HG03342 (cell line): ENCODE measurements at regions not wholly inside any gene's neighbourhood (a gene's known extent, or its start where the extent isn't known, plus 50 kb on each side); places are given as distances from the start of the nearest gene placed in this dataset.

Experiments used
- ATAC-seq: cut with Tn5 transposase; IDR thresholded peaks from one replicate; pipeline ENCODE4 v1.9.1; 2021; ENCODE audit warnings: mild to moderate bottlenecking, moderate library complexity; ENCODE audit not compliant: unreplicated experiment

DNA sequence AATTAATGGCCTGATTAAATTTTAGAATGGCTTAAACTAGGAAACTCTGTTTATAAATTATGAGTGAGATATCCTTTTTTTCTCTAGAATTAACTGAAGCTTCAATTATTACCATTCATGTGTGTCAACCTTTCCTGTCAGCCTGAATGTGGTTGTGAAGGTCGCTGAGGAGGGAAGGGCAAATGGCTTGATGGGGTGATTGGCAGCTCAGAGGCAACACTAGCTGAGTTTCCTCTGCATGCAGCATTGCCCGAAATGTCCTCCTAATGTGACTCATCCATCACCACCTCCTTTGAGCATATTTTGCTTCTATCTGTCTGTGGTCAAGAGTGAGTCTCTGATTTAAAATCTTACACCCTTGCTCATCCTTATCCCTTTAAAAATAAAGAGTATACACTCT is 281.9 kb downstream of the TENT4A start:
- ATAC-seq, result no peak

DNA sequence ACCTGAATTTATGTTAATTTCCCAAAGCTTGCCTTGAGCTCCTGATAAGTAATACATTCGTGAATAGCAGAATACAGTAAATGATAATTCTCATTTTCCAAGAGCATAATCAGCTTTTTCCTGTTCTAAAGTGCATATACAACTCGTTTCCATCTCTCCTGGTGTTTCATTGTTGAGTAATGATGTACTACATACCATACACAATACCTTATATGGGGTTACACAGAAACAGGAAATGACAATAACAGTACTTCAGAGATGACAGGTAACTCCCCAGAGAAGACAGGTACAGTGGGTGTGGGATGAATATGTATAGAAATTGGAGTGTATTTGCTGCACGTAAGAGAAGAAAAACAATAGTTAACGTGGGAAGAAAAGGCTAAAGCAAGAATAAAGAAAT is 287.1 kb downstream of the TENT4A start:
- no peak for ATAC-seq

DNA sequence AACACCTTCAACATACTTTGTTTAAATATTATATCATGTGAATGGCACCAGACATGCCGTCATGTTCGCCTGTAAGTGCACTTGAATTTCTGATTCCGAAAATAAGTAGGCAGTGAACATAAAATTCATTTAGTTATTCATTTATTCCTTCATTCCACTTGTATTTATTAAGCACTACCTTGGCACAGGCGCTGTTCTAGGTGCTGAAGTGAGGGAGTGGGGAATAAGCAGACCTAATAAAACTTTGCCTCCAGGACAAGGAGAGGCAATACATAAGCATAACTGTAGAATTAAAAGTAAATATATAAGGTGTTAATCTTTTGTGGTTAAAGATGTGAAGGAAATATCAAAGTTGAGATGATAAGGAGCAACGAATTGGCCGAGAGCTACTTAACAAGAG is 297.4 kb downstream of the TENT4A start:
- no peak for ATAC-seq

DNA sequence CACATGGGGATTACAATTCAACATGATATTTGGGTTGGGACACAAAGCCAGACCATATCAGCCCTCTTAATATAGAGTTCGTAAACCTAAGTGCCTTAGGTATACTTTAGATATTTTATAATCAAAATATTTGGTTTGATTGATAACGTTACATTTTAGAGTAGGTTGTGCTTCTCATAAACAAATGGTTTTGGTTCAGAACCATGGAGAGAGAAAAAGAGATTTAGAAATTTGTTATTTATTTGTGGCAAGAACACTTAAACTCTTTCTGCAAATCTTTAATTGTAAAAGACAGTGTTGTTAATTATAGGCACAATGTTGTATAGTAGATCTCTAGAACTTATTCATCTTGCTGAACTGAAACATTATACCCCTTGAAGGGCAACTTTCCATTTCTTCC is 298.8 kb downstream of the TENT4A start:
- no peak for ATAC-seq

DNA sequence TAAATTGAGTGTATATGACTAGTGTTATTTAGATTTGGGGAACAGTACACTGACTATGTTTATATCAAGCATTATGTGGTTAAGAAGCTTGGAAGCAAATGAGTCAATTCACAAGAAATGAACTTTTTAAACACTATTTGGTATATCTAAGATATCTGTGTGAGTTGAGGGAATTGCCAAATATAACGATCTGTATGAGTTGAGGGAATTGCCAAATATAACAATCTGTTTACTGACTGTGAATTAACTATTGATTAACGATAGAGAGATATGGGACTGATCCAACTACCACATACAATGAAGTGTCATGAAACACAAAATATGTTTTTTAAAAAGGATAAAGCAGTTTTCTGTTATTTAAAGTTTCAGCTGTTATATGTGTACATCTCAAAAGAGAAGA is 301.4 kb downstream of the TENT4A start:
- no peak for ATAC-seq

DNA sequence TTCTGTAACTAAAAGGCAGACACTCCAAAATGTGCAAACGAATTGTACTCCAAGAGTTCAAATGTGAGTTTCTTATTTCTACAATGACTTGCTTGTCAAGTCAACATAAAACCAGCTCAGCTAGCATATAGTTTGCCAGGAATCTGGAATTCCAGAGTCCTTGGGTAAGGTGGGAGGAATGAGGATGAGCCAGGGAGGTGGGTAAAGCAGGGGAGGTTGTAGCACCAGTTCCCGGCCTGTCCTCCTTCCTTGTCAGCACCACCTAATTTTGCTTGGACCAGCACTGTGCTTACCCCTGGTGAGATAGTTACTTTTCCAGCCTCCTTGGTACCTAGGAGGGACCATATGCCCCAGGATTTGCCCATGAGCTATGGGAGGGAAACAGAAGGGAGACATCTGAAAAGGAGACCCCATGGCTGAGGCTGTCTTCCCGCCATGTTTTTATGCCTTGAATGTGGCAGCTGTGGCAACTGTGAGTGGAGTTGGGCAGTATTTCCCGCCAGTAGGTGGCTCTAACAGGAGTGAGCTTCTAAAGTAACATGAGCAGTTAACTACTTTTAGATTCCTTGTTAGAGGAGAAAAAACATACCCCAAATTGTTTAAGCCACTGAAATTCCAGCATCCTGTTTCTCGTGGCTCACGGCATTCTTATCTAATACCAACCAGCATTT is 302.5 kb downstream of the TENT4A start:
- no peak for ATAC-seq

DNA sequence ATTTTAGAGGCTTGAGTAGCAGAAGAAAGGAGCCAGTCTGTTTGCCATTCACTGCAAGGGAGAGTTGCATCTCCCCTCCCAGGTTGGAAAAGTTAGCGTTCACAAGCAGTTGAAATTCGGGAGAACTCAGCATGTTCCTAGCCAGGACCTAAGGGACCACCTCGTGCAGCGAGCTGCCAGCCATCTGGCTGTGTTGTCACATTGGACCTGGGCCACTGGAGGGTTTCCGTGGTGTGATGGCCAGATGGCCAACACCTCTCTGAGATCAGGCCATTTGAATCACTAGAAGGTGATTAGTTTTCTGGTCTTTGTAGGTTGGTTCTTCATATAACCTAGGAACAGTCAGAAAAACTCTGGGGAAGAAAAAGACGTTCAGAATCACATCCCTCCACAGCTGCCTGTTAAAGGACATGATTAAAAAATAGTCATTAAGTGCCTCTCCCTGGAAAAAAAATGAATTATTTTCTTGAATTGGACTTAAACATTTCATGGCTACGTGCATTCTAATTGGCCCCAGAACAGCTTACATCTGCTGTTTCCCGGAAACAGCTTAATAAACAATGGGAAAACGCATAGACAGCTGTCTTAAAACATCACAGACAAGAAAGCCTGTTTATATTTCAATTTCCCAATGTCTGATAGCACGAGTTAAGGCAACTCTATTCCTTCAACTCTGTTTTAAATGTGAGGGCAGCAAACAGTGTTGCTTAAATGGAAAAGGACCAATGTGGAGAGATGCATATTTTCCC is 303.9 kb downstream of the TENT4A start:
- ATAC-seq, result no peak

DNA sequence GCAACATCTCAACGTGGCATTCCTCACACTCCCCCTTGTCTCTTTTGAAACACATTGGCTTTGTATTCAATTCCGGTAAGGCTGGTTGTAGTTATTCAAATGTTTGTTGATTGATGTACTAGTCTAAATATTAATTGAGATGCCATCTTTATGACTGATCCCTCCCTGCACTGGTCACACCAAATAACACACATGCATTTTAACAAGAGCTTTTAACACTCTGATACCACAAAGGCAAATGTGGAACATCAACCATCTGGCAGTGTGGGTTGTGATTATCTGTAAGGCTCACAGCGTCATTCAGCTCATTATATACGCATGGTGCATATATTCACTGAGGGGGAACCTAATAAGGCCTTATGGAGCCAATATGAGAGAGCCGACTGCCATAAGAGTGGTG is 305.0 kb downstream of the TENT4A start:
- ATAC-seq, result no peak

DNA sequence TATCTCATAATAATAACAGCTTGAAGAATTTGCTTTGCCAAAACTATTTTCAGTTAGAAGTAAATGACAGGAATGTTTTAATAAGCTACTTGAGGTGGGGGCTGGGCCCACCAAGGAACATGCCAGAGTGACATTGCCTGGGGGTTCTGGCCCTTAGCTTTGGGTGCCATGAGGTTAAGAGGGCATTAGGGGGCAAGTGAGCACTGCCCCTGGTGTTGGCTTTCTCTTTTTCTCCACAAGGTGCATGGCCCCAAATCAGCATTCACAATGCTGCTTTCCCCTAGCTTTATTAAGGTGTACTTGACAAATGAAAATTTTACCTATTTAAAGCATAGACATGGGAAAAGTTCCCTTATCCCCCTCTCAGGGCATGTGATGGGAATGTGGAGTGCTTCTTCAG is 305.4 kb downstream of the TENT4A start:
- no peak for ATAC-seq

DNA sequence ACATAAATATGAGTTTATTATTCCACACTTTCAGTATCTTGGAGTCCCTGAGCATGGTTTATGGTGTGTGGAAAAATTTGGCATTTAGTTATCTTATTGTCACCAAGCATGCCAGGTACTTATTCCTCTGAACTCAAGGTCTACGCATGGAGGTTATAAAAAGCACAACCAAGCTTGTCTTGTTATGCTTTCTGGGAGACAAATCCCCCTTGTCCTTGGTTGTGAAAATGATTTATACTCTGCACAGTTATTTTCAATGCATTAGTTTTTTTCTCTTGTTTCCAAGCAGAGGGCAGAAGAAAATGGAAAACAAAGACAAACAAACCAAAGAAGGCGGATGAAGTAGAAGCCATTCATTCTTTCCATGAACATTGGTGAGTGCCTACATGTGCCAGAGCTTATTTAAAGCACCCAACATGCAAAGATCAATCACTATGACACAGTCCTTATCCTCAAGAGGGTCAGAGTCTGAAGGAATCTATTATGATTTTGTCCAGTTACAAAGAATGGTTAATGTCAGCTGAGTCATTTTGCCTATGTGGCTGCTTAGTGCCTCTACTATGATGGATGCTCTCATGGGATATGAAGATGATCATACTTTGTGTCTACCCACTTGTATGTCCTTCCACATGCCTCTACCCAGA is 323.1 kb downstream of the TENT4A start:
- ATAC-seq, result no peak

DNA sequence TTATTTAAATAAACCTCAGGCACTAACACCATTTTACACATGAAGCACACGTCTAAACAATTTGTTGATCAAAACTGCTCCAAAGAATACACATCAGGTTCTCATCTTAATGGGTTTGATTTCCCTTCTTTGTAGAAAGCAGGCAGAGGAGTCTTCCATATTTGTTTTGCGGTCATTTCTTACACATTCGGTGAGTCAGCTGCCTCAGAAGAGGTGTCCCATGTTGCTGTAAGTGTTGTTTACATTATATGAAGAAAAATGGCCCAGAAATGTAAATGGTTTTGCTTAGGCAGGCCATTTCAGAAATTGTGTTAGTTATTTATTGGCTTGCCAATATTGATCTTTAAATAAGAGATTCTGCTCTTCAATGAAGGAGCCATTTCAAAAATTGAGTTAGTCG is 325.8 kb downstream of the TENT4A start:
- ATAC-seq, result no peak

DNA sequence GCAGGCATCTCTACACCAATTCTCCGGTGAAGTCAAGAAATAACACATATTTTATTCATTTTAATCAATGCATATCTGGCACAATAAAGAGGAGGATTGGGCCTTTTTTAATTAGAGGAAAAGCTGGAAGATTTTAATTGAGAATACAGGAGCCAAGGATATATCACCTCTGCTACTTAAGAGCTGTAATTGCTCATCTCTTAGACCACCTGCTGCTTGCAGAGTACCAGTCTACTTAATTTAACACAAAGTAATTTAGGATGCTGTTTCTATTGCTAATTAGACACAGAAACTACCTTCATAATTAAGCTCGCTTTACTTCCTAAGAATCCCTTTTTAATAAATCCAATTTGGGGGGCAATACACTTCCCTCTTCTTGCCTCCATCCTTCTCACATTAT is 326.9 kb downstream of the TENT4A start:
- no peak for ATAC-seq

DNA sequence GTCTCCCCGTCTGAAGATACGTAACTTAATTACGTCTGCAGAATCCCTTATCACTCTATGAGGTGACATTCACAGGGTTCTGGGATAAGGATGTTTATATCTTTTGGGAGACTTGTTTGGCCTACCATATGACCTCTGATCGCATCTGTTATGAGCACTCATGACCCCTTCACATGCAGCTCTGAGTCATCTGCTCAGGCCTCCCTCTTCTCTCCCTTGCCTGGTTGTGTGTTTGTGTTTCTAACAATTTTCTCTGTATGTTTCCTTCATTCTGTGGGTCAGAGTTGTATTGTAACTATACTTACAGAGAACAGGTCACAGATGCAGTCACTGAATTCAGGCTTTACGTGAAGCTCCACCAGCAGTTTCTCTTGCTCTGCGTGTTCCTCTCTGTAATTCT is 330.6 kb downstream of the TENT4A start:
- no peak for ATAC-seq

DNA sequence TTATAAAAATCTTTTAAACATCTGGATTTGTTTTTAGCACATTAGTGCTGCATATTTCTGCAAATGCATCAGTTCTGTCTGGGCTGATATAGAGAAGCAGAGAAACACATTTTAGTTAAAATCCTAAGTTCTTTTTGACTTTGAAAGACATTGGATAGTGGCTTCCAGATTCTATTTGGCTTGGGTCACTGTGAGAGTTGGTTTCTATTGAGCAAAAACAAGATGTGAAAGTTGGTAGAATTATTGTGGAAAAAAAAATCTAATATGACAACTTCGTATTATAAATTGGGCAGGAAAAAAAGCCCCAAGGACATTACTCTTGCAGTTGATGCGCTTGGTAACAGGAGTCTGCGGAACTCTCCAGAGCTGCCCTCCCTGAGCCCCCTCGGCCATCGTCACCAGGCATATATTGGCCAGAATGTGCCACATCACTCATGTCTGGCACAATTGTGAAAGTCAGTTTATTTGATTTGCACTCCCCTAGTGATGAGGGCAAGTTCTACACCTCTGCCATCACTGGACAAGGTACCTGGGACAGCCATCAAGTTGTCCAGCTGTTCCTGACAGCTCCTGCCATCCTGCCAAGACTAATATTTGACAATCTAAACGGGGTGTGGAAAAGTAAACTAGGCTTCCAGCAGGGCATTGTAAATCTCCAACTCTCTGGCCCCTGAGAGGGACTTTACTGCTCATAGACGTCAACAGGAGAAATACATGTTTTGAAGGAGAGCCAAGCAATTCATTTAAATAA is 334.5 kb downstream of the TENT4A start:
- no peak for ATAC-seq

DNA sequence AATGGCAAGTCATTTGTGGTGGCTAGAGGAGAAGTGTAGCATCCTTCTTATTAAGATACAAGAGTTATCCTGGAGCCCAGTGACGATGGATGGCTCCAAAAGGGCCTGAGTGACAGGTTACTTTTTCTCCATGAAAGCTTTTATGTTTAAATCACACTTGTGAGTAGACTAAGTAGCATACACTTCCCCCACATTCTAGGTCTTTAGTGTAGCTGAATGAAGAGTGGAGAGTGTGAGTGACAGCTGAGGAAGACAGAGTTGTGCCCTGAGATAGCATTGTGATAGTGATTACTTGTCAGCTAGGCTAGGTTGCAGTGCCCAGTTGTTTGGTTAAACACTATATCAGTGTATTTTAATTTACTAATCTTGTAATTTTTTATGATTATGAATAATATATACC is 337.8 kb downstream of the TENT4A start:
- no peak for ATAC-seq

DNA sequence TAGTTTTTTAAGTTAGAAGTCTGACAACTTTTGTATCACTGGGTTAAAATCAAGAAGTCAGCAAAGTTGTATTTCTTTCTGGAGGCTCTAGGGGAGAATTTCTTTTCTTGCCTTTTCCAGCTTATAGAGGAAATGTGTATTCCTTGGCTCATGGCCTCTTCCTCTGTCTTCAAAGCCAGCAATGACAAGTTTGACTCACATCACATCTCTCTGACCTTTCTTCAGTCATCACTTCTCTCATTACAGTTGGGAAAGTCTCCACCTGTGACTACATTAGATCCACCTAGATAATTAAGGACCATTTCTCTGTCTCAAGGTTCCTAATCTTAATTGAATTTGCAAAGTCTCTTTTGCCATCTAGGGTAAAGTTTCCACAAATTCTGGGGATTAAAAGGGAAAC is 339.9 kb downstream of the TENT4A start:
- no peak for ATAC-seq

DNA sequence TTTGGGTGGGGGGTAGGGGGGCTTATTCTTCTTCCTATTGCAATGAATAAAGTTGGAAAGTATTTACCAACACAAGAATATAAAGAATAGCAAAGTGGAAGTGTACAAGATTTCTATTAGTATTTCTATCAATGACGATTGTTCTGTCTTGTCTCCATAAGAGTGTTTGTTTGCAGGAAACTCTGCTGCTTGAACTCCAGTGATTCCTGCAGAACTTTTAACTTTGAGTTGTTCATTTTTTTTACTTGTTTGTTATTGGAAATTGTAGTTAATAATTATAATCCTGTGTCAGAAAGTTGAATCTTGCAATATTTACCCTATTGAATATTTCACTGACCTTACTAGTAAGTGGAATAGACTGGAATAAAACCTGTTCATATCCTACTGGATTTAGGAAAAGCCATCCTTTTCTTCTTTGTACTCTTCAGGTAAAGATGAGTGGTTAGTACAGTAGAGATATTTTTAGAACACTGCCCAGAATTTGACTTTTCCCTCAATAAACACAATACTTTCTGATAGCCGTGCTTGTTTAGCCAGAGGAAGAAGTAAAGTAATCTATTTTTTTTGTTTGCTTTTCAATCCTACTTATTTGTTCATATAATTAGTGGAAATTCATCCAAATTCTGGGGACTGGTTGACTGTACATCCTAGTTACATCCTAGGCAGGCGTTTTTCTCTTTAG is 340.4 kb downstream of the TENT4A start:
- no peak for ATAC-seq

DNA sequence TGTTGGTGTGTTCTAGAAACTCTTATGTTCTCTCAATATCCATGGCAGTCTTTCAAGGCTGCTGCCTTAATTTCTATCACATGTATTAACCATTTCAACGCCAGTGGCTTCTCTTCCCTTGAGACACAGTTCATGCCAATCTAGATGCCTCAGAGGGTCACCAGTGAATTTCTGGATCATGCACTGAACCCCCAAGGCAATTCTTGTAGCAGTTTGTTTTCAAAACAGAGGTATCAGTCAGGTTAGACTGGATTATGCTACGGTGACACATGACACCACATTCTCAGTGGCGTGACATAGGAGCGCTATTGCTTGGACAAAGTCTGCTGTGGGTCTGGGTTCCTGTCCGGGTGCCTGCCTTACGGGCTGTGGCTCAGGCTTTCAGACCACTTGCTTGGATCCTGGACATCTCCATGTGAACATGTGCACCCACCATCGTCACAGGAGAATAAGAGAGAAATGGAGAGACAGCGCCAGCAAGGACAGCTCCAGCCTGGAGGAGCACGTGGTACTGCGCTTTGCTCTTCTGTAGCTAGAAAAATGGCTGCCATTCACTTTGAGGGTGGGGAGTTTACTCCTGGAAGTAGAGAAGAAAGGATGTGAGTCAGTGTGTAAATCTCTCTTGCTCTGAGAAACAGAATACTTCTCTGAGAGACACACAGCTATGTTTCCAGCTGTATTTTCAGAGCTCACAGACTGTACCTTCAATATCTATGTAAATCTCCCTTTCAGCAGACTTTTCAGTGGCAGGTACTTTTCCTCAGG is 329.3 kb upstream of the ADCY2 start:
- ATAC-seq, result no peak

DNA sequence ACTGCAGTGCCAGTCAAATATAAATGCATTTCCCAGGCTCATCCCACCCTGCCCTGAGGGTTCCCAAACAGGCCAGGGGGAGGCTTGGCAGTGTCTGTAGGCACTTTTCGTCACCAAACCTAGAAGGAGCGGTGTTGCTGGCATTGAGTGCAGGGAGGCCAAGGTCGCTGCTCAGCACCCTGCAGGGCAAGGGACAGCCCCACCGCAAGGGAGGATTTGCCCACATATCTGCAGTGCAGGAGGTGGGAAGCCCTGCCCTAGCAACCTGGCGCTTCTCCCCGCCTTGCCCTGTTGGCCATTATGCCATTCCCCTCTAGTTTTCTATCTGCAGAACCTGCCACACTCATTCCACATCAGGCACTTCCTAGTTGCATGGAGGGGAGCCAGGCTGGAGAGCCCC is 327.8 kb upstream of the ADCY2 start:
- no peak for ATAC-seq

DNA sequence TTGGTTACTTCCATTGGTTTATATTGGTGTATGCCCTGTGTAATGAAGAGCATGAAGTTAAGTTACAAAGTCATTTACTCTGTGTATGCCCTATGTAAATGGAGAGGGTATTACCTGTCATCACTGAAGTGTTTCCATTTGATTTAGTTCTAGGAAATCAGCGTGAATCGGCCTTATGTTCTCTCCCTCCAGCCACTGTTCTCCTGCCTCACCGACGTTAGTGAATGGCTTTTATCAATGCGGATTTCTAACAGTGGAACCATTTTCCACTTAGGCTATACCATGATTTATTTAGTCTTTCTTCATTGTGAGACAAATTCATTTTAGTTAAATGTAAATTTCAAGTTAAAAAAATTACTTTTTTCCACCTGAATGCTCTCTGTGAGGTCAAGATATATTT is 327.0 kb upstream of the ADCY2 start:
- no peak for ATAC-seq
